ENCODE measurements at regions not wholly inside any gene's neighbourhood (a gene's known extent, or its start where the extent isn't known, plus 50 kb on each side); places are given as distances from the start of the nearest gene placed in this dataset.

- no peak for DNase-seq
Observed at GRCh38 chr20:22403632-22404361, 180.6 kb downstream of the FOXA2 start.

GRCh38 chr20:22403022-22403631 lies 181.2 kb downstream of the FOXA2 start:
- no peak for DNase-seq

DNA sequence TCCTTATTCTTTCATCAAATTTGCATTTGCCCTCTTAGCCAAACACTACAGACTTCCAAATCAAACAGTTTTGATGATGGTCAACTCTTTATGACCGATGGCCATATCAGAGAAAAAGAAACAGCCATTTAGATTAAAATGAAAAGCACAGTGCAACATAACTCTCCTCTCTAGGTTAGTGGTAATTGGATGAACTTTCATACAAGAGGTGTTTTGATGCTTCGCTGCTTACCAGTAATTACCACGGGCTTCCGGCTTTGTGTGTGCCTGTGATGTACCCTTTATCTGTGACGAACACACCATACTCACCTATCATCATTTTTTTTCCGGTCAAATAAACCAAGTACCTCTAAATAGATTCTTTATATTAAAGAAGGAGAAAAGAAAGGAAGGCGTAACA lies 181.8 kb downstream of the FOXA2 start:
- DNase-seq = no peak

GRCh38 chr20:22400440-22400839 lies 183.9 kb downstream of the FOXA2 start:
- no peak for DNase-seq

DNA sequence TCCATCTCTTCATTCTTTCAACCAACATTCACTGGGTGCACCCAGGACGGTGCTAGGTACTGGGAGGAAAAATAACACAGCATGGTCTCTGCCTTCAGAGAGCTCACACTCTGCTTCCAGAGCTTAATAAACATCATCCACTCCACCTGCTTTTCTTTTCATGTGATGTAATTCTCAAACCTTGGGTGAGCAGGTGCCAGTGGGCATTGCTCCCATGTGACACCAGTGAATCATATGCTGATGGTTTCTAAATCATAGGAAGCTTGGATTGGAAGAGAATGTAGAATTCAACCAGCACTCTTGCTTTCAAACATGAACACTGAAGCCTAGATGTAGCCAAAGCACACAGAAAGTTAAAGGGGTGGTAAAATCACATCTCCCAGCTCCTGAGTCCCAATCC lies 189.8 kb downstream of the FOXA2 start:
- DNase-seq = no peak

- no peak for DNase-seq
Observed at GRCh38 chr20:22390543-22390903, 193.8 kb downstream of the FOXA2 start.

DNA sequence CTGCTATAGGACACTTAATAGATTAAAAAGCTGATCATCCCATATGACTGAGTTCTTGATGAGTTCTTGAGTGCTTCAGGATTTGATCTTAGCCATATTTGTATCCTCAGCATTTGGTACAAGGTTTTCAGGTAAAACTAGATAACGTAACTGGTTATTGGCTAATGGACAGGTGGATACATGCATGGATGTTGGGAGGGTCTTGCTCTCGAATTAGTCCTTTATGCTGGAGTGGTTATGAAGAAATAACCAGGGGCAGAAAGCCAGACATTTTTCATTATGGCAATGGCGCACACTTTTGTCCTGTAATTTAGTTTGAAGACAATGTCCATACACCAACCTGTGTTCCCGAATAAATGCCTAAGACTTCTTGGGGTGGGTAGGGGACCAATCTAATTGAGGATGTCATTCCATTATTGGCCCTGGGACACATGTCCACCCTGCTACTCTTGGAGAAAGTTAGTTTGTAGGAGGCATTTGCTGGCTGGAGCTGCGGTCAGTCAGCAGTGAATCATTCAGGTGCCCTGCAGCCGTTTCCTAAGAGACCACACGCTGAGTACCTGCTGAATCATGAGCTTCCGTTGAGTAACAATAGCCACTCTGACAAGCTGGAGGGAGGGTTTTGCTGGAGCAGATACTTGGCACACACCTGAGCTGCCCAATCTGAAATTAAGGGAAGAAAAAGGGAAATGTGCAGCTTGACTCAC lies 194.4 kb downstream of the FOXA2 start:
- DNase-seq = no peak

DNA sequence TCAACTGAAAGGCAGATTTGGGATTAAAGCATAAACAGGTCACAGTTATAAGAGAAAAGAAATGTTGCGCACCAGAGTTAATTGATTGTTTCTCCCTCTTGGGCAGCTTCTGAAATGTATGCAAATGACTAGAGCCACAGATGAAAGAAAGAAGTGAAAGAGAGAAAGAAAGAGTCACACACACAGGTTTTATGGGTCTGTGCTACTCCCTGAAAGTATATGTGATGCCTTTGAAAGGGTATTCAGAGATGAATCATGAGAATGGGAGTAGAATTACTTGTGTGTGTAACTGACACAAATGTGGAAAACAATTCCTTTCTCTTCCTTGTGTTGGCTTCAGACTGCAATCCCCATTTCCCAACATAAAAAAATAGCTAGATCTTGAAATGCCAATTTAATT lies 196.9 kb downstream of the FOXA2 start:
- DNase-seq = no peak

- no peak for DNase-seq
Observed at GRCh38 chr20:22386306-22386623, 198.1 kb downstream of the FOXA2 start.

DNA sequence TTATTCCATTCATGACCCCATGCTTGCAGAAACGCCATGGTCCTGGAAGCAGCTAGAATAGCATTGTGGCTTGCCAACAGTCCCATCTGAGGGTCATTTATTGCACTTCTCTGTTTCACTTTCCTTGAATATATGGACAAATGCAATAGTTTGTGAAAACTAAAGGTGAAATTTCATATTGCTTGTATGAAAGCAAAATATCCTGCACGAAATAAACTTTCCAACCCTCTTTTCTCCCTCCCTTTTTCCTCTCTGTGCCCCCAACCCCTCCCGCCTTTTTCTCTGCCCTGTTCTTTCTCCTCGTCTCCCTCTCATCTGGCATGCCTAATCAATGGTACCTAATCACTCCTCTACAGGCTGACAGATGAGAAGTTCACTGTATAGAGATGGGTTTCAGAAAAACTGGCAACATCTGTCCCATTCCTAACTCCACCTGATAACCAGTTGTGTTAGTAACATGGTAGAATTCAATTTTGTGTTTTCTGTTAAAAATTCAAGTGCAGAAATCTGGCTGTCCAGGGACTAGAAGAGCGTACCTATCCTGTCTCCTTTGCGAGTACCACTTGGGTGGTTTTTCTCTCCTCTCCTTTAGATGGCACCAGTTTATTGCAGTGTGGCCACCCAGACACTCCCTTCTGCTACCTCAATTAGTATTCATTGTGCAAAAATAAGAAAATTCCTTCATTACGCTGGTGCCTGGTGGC lies 198.6 kb downstream of the FOXA2 start:
- DNase-seq = no peak

DNA sequence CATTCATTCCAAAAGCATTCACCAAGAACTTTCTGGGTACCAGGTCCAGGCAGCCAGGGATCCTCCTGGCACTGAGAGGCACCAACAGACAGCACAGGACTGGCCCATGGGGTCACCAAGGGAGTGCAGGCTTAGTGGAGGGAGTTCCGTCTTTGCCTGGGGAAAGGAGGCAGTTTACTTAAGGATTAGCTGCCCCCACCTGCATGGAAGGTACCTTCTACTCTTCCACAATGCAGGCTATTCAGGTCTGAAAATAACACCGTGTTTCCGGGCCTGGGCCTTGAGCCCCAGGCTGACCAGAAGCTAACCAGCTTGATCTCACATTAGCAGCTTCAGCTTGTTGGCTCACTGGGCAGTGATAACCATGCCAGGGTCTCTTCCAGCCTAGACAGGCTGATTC lies 199.4 kb downstream of the FOXA2 start:
- DNase-seq = no peak

- no peak for DNase-seq
Observed at GRCh38 chr20:22383156-22383555, 201.2 kb downstream of the FOXA2 start.

- DNase-seq = no peak
Observed at GRCh38 chr20:22382742-22383141, 201.6 kb downstream of the FOXA2 start.

- DNase-seq = no peak
Observed at GRCh38 chr20:22381812-22382416, 202.5 kb downstream of the FOXA2 start.

DNA sequence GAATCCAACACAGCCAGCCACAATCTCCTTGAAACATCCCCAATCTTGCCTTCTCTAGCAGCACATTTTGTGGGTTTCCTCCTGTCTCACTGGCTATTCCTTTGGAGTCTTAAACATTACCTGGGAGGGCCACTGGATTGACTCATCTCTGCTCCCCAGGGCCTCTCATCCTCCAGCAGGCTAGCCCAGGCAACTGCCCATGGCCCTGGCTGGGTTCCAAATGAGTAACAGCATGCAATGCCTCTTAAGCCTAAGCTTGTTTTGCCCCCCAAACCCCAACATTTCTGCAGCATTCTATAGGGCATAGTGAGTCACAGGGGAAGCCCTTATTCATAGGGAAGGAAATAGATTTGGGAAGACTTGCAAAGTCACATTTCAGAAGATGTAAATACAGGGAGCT lies 204.9 kb downstream of the FOXA2 start:
- DNase-seq = no peak

DNA sequence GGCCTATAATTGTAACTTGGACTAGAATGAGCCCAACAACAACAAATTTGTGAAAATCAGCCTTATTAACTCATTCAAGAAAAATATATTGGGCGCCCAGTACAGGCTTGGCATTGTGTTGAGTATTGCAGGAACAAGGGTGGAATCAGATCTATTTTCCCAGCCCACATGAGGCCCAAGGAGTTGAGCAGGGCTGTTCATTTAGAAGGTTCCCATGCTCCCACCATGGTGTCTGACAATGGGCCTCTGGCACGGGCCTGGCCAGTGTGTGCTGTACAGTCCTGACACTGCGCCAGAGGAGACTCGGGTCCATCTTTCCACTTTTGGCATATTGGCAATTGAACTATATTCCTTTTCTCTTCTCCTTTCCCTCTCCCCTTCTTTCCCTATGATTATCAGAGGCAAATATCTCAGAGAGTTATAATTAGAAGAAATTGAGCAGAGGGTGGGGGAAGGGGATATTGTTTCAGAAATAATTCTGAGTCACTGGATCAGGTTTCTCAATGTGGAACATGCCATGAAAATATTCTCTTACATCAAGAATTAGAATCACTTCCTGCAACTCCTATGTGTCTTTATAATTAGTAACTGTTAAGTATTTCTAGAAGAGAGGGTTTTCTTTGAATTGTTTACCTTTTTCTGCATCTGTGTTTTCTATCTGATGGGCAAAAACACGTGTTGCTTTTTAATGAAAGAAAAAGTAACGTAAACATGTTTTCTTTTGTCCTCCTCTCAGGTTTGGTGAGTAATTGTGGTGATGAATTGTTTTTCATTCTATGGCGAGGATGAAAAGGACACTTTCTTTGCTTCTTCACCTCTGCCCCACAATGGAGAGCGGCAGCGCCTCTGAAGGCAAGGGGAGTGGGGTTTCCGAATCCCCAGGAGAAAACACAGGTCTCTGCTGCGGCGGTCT lies 209.4 kb downstream of the FOXA2 start:
- DNase-seq = no peak

DNA sequence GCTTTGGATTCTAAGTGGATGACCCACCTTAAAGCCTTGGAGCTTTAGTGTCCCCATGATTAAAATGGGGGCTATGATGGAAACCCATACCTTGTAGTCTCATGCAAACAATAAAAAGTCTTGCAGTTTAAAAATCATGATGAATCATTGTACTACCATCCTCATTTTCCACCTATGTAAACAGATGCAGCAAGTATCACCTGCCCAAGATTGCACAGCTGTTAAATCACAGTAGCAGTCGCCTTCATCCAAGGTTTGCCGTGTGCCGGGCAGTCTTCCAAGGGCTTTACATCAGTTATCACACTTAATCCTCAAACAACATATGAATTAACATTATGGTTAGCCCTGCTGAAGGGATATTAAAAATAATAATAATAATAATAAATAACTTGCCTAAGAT lies 210.3 kb downstream of the FOXA2 start:
- DNase-seq = no peak

GRCh38 chr20:22373164-22373895 lies 211.0 kb downstream of the FOXA2 start:
- DNase-seq = no peak

DNA sequence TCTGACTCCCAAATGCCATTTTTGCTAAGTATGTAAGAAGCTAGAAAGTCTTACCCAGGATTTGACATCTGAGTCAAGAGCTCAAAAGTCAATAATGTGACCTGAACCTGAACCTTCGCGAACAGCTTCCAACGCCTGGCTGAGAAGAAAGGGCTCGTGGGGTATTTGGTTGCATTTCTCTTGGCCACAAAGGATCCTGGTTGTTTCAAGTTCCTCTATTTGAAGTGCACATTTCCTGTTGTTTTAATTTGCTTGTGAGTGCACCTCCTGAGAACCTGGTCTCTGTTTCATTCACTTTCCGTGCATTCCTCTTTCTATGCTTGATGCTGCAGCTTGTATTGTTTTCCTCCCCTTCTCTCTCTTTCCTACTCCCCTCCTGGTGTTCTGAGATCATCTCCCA lies 212.5 kb downstream of the FOXA2 start:
- DNase-seq = no peak

- no peak for DNase-seq
Observed at GRCh38 chr20:22370137-22370536, 214.2 kb downstream of the FOXA2 start.

DNA sequence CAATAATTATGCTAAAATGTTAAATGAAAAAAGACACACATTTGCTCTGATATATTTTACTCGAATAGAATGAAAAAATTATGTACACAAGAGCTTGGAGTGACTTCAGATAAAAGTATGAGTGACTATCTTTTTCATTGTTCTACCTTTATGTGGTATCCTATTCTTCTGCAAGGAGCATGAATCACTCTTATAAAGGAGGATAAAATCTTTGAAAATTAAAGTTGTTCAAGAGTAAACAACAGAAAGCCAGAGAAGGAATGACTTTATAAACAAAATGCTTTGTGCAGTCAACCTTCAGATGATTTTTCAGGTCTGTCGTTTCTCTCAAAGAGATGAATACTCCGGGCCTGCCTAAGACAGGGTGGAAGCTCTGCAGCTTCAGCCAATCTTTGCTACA lies 215.3 kb downstream of the FOXA2 start:
- no peak for DNase-seq

DNA sequence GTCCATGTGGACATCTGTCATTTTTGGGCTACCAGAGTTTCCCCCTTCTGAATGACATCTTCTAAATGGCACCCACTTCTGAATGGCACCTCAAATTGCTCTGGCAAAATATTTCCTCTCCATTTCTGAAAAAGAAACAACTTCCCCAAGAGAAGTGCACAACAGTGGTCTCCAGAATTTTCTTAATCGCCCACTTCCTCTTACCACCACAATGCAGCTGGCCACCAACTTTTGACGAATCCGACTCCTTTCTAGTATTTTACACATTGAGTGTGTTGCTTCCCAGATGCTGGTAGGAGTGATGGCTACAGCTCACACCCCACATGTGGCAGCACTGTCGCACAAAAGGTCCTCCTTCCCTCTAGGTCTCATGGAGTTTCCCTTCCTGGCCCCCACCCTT lies 216.1 kb downstream of the FOXA2 start:
- DNase-seq = no peak

Data from stimulated activated CD4-positive, alpha-beta T cell treated with anti-CD3 and anti-CD28 coated beads, Interleukin-4, amount 100 ng/mL, for 1 hour (primary cell).